GM19328 (cell line): ENCODE measurements at regions not wholly inside any gene's neighbourhood (a gene's known extent, or its start where the extent isn't known, plus 50 kb on each side); places are given as distances from the start of the nearest gene placed in this dataset.
"Not testable (repeated sequence)": the region's sequence is repeated elsewhere in the genome, so short reads cannot be mapped to it uniquely, and the experiment has no call there.

ENCODE experiments used
- ATAC-seq: cut with Tn5 transposase; IDR thresholded peaks from one replicate; pipeline ENCODE4 v1.9.1; 2021; ENCODE audit warnings: mild to moderate bottlenecking, moderate library complexity; ENCODE audit not compliant: unreplicated experiment

DNA sequence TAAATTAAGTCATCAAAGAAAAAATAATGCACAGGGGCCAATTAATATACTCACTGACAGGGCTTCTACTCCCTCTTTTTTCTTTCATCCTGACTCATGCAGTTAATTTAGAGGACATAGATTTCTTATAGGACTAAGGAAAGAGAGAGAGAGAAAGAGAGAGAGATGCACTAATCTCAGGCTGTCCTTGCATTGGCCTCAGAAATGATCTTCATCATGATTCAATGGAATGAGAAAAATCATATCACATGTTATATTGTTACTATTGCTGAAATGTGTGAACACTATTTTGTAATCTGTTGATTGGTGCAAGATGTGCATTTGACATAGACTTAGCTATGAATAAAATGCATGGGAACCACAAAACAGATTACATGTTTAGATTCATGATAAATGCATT, 608.3 kb upstream of the NUDT12 start:
- ATAC-seq: no peak

DNA sequence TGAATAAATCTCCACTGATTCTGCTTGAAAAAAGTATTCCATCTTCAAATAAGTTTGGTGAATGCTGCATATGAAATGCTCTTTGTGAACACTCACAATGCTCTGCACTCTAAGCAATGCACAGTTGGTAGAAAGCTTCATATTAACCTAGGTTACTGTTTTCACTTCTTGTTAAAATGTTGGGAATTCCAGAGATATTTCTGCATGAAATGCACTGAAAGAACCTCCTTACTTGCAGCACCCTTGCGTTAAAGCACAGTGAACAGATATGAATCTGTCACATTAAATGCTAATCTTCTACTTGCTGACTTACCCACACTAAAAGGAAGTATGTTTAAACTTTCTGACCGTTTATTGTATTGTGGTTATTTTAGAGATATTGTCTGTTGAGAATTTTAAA, 584.1 kb upstream of the NUDT12 start:
- no peak for ATAC-seq

DNA sequence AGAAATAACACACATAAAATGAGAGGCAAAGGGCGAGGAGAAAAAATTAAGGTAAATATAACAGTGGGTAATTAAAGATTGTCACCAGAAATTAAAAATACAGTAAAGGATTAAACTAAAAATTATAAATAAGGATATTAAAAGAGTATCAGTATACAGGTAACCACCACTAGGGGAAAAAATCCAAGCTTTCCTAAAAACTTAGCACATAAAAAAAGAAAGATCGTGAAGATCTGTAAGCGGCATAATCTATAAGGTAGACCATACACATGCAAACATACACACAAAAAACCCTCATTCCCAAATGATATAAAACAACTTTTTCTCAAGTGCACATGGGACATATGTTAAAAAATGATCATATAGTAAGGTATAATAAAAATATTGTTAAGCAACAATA, 577.3 kb upstream of the NUDT12 start:
- no peak for ATAC-seq

DNA sequence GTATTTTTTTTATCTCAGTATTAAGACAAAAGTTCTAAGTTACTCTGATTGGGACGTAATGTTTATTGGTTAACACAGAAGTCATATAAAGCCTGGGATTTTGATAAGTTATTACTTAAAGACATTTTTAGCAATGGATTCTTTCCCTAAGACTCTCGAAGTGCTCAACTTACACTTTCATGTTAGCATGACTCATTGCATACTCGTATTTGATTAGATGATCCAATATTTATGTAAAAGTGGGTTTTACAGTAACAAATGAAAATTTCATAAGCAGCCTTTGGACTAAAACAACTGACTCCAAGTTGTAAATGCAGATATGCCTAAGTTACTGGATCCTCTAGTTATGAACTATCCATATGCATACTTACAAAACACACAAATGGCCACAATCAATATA, 567.7 kb upstream of the NUDT12 start:
- ATAC-seq: no peak

DNA sequence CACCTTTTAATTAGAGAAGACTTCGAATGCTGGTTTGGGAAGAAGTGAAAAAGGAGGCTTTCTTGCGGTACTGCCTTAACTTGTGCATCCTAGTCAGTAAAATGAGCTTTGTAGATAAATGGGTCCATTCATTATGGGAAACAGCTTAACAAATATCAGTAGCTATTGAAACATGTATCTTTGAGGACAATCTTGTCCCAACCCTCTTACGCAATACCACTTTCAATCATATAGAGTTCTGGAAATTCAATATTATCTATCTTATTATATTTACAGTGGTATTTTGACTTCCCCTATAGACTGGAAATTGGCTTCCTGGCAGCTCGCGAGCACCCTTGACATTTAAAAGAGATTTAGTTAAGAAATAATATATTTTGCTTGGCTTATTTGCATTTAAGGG, 565.8 kb upstream of the NUDT12 start:
- no peak for ATAC-seq

DNA sequence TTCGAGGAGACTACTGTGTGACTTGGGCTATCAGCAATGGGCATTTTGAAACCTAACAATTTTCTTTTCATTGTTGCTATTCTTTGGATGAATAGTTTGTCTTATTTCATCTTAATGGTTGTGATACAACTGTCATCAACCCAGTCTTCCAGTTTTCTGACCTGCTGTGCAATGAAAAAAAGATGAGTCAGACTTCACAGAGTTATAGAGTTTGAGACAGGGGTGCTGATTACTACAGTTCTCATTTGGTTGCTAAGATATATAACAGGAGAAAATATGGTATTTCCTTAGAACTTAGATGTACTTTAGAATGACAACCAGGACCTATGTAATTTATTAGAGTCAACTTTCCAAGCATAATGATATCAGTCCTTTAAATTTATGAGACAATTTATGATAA, 564.4 kb upstream of the NUDT12 start:
- ATAC-seq: no peak

DNA sequence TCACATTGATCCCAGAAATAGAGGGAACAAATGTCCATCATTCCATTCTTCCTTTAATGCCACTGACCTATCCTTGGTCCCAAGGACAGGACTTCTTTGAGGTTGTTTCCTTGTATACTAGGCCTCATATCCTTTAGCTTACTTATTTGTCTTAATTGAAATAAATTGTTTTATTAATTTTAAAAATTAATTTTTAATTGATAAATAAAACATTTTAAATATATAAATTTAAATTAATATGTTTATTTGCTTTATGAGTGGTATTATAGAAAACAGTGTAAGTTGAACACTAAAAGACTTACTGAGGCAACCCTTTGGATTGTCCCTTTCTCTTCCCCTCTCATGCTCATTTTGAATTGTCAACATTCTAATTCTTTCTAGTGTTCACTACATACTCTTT, 556.9 kb upstream of the NUDT12 start:
- no peak for ATAC-seq

DNA sequence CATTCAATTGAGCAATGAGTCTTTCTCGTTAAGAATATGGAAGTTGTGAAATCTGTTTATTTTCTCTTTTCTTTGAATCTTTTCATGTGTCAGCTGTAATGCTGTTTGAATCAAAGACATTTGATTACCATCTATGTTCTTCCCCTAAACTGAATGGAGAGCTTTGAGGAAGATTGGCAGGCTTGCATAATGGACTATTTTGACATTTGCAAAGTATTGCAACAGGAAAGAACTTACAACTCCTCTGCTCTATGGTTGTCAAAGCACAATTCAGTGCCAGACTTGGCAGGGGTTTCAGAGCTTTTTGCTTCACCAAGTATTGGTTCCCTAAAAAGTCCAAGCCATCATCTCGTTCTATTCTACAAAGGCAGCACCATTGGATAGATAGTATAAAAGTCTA, 549.0 kb upstream of the NUDT12 start:
- ATAC-seq: no peak

DNA sequence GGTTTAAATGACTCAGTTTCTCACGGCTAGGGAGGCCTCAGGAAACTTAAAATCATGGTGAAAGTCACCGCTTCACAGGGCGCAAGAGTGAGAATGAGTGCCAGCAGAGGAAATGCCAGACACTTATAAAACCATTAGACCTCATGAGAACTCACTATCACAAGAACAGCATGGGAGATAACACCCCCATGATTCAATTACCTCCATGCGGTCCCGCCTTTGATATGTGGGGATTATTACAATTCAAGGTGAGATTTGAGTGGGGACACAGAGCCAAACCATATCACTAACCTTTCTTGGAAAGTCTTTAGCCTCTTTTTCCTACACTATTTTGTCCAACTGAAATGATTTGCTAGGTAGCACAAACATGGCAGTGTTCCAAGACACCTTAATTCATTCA, 533.9 kb upstream of the NUDT12 start:
- no peak for ATAC-seq

DNA sequence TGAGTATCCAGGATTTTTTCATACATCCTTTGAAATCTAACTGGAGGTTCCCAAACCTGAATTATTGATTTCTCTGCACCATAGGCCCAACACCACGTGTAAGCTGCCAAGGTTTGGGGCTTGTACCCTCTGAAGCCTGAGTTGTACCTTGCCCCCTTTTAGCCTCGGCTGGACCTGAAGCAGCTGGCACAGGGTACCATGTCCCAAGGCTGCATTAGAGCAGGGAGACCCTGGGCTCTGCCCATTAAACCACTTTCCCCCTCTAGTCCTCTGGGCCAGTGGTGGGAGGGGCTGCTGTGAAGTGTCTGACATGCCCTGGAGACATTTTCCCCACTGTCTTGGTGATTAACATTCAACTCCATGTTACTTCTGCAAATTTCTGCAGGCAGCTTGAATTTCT, 532.9 kb upstream of the NUDT12 start:
- ATAC-seq: no peak

DNA sequence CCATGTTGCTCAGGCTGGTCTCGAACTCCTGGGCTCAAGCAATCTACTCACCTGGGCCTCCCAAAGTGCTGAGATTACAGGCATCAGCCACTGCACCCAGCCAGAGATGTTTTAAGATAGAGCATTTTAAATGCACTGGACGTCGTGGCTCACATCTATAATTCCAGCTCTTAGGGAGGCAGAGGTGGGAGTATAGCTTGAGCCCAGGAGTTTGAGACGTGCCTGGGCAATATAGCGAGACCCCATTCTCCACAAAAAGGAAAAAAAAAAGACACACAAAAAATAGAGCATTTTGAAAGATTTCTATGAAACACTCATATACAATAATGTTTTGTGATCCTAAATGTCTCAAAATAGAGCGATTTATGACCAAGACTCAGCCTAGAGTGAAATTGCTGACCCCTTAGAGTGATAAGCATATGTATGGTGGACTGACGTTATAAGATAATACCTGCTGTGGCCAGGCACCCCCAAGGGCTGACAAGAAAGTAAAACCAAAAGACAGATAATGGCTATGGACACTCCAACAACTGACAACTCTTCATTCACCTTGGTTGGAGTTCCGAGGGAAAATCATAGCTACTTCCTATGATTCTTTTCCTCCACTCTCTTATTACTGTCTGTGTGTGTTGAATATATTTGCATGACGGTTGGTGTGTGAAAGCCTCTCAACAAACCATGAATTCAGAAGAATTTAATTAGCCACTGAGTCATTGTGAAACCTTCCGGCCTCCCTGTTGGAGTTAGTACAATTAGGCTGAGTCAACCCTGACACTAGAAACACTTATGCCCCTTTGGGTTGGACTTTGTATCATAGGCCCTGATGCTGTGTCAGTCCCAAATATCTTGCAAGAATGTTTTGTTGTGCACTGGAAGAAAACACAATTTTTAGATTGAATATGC, 526.5 kb upstream of the NUDT12 start:
- ATAC-seq: no peak

DNA sequence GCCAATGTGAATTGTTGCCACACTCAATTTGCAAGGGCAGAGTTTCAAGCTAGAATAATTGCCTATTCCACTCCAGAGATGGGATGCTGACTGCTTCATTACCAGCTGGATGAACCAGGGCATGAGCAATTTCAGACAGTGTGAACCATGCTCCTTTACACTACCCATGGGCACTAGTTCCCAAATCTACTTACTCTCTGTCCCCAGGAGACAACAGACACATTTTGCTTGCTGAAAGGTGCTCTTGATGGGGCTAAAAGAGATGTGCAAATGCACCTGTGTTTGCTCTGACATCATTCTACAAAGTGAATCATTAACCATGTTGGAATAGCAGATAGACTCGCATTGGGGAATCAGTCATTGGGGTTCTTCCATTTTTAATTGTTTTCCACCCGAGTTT, 522.3 kb upstream of the NUDT12 start:
- ATAC-seq: no peak

DNA sequence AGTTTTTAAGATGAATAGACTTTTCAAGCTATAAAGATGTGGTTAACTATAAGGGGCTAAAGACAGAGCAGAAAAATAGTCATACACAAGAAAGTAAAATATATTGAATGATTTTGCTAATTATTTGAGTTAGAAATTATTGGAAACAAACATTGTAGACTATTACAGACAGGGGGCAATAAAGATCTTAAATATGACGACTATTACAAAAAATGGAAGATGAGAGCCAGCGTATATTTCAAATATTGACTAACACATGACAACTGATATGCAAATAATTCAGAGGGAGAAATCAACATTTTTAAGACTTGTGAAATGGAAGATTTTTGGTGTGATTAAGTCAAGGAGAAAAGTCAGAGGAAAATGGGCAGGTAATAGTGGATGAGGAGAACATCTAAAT, 520.2 kb upstream of the NUDT12 start:
- ATAC-seq: no peak

DNA sequence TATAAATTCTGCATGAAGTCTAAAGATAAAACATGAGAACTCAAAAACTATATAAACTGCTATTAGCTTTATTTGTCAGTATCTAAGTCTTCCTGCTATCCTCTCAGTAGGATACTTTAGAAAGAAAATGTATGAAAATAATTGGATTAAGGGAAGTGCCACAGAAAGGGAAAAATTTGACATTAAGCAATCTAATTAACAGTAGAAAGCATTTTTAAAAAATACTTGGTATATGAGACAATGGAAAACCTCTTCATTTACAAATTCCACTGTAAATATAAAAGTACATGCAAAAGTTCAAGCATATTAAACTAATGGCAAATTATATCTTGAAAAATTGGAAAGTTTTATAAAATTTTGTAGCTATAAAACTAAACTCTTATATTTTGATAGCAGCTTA, 518.6 kb upstream of the NUDT12 start:
- no peak for ATAC-seq

DNA sequence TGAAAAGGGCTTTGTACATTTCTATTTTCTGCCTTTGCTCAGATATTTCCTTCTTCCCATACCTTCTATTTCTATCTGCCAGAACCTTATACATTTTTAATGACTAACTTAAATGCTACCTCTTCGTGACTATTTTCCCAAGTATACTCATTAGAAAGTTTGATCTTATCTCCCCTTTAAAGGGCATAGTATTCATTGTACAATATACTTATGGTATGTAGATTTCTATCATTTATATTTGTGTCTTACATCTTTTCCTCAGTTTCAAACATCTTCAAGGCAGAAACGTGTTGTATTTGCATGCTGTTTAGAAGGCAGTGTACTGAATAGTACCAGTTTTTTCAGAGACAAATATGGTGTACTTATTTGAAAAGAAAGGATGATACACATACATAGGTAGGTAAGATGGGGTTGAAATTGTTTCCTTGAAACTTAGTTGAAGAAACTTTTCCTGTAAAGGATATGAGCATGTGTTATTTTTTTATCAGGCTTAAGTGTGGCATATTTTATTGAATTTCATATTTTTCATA, 518.1 kb upstream of the NUDT12 start:
- no peak for ATAC-seq

DNA sequence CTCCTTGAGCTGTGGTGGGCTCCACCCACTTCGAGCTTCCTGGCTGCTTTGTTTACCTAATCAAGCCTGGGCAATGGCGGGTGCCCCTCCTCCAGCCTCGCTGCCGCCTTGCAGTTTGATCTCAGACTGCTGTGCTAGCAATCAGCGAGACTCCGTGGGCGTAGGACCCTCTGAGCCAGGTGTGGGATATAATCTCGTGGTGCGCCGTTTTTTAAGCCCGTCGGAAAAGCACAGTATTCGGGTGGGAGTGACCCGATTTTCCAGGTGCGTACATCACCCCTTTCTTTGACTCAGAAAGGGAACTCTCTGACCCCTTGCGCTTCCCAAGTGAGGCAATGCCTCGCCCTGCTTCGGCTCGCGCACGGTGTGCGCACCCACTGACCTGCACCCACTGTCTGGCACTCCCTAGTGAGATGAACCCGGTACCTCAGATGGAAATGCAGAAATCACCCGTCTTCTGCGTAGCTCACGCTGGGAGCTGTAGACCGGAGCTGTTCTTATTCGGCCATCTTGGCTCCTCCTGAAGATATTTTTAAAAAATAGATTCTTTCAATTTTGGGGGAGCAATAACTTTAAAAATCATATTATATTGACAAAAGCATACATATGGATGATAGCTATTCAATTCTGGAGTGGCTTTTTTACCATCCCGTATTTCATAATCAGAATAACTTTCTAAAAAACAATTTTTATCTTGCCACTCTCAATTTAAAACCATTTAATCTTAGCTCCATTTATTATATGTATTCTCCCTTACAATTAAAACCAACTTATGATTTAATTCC, 517.5 kb upstream of the NUDT12 start:
- not testable (repeated sequence) for ATAC-seq

DNA sequence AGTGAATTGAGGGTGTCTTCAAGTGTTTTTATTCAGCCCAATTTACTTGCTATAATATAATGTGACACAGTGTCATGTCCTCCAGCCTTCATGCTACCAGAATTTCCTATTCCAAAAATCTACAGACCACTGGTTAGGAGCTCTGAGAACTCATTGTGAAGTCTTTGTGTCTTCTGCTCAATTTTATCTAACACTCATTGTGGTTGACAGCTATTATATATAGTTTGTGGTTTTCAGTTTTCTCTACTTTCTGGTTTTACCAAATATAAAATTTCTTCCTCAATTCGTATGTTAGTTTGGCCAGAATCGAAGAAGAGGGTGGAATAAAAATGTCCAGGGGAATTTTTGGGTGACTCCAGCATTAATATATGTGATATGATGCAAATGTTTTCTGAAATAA, 509.3 kb upstream of the NUDT12 start:
- ATAC-seq: no peak

DNA sequence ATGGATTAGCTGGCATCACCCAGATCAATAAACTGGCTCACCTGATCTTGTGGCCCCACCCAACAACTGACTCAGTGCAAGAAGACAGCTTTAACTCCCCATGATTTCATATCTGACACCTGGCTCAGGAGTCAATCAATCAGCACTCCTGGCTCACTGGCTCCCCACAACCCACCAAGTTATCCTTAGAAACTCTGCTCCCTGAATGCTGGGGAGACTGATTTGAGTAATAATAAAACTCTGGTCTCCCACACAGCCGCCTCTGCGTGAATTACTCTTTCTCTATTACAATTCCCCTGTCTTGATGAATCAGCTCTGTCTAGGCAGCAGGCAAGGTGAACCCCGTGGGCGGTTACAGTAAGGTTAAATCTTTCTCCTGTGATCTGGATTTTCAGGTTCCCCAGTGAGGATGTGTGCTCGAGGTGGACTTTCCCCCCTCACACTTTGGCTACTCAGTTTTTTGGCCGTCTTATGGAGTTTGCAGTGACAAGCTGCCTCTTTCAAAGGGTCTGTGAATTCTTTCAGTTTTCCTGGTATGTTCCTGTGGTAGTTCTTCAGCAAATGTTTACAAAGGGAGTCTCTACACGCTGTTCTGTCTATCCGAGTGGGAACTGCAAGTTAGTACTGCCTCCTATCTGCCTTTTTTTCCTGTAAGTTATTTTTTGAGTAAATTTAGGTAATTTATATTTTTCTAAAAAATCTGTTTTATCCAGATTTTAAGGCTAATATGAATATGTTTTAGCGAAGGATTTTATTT, 500.2 kb upstream of the NUDT12 start:
- no peak for ATAC-seq

DNA sequence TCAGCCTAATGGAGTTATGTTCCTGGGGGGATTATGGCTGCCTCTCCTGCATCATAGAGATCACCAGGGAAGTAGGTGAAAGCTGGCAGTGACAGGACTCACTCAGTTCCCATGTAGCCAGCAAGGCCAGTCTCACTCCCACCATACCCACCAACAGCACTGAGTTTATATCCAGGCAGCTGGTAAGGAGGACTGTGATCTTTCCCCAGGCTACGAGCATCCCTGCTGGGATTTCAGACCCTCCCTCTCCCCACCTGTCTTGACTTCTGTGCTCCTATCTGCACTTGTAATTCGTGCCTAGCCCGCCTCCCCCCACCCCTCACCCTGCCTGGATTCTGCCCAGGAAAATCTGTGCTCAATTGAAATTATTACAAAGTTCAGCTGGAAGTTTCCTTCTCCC, 499.1 kb upstream of the NUDT12 start:
- ATAC-seq: no peak

DNA sequence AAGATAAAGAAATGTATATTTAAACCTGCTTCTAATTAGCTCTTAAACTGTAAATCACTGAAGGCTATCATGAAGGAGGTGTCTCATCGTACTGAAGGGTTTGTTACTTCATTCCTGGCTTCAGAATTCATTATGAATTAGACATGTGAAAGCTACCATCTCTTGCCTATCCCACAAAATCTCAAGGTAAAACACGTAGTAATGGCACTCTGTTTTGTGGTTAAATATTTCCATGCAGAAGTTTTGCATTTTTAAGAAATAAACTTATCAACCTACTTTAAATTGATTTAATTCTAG, 490.7 kb upstream of the NUDT12 start:
- ATAC-seq: no peak

DNA sequence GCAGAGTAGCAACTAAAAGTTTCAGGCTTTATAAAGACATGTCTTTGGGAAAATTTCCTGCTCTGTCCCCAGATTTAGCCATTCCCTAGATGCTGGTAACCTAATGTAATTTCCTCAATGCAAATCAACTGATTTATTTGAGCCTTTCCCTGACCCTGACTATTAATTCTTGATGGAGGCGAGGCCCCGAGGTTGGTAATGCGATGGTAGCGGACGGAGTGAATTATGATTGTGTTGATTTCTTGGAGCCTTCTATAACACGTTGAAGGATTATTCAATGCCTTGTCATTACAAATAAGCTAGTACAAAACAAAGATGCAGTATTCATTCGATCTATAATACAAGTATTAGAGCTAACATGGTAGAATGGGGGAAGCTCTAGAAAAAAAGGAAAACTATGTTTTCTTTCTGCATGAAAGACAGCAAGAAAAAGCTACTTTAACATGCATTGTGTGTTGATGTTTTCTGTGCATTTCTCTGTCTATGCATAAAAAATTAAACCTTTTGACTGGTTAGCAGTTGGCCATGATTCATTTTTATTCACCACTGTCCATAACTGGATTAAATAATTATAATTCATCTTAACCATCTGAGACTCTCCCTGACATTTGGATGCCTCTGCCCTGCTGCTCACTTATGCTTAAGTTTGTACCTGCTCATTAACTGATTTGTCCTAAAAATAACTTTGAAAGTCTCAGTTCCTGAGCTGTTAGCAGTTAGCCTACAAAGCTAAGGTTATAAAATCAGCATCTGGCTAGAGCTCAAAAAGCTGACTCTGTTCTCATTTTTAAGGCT, 490.2 kb upstream of the NUDT12 start:
- no peak for ATAC-seq
